ENCODE measurements at regions not wholly inside any gene's neighbourhood (a gene's known extent, or its start where the extent isn't known, plus 50 kb on each side); places are given as distances from the start of the nearest gene placed in this dataset.

DNA sequence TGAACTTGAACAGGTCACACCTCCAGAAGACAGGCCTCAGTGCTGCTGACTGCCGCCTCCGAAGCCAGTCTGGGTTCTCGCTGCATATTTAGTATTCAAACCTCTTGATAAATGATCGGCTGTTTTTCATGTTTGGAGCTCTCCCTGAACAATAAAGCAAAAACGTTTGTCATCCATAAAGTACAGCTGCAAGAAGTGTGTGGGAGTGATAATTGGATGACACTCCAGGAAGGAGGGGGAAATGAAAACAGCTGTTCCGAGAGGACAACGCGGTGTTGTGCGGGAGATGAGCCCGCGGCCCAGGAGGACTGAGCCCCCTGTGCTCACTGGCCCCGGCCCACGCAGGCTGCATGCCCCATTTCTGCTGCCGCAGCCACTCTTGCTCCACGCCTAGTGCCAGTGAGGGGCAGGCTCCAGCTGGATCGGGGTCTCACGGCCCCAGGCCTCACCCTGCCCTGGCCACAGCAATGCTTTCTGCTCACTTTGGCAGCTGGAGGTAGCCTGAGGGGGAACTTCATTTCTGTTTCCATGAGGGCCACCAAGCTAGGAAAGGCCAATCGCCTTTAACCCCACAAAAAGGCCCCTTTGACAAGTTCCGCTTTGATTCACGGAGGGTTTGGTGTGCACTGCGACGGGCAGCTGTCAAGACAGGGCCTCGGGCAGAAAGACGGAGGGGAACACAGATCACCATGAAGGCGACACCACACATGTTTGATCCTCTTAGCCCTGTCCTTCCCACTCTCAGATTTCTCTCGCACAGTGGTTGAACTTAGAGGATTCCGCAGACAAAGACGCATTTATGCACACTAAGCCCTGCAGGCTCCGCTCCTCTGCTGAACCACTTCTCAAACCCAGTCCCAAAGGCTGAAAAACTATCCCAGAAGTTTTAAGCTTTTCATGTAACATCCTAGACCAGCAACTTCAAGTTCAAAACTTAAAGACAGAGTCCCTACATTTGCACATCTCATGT, 537.6 kb downstream of the EFNB2 start:
- no peaks in the 10 kb centered on the region for H3K9me3 ChIP-seq
- no peak overlapping the region for H3K27ac ChIP-seq
- TF ChIP-seq, protein P1, sequence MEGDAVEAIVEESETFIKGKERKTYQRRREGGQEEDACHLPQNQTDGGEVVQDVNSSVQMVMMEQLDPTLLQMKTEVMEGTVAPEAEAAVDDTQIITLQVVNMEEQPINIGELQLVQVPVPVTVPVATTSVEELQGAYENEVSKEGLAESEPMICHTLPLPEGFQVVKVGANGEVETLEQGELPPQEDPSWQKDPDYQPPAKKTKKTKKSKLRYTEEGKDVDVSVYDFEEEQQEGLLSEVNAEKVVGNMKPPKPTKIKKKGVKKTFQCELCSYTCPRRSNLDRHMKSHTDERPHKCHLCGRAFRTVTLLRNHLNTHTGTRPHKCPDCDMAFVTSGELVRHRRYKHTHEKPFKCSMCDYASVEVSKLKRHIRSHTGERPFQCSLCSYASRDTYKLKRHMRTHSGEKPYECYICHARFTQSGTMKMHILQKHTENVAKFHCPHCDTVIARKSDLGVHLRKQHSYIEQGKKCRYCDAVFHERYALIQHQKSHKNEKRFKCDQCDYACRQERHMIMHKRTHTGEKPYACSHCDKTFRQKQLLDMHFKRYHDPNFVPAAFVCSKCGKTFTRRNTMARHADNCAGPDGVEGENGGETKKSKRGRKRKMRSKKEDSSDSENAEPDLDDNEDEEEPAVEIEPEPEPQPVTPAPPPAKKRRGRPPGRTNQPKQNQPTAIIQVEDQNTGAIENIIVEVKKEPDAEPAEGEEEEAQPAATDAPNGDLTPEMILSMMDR (IDR thresholded peaks at IDR 0.05) = no peak
- no peak for TF ChIP-seq POLR2A (IDR thresholded peaks at IDR 0.05)
- no peaks in the 10 kb centered on the region for H3K36me3 ChIP-seq
- no peaks in the 10 kb centered on the region for H3K4me1 ChIP-seq
- DNase-seq = no peak
- no peaks in the 10 kb centered on the region for H3K27me3 ChIP-seq
- no peak overlapping the region for H3K4me3 ChIP-seq
- intact Hi-C loops (cut with DNase I; ENCODE audit: low total_unique reads) = no loop called here

DNA sequence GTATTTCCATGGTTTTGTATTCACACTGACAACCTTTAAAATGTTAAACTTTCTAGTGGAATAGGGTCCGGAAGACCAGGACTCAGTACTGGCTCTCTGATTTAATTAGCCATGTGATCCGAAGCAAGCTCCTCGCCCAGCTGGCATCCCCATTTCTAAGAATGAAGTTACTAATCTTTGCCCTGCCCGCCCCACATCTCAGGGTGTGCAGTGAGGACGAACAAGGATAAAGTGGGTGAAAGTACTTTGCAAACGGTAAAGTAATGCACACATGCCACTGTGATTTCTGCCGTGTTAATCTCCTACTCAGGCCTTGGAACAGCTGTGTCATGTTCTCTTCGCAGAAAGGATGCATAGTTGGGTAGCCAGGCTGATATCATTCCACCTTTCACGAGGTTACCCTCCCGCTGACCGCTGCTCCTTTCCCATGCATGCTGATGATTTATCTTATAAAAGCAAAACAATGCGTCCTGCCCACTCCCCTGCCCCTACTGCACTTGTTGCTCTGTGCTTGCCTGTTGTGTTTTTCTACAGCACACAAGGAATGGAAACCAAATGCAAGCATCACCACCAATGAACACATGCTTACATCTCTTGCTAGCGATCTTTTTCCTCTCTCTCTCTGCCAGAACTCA, 539.0 kb downstream of the EFNB2 start:
- no peaks in the 10 kb centered on the region for H3K27me3 ChIP-seq
- DNase-seq = no peak
- TF ChIP-seq, protein P1 (IDR thresholded peaks at IDR 0.05) = no peak
- TF ChIP-seq POLR2A (IDR thresholded peaks at IDR 0.05) = no peak
- intact Hi-C loops (cut with DNase I; ENCODE audit: low total_unique reads) = no loop called here
- no peak overlapping the region for H3K27ac ChIP-seq
- H3K4me1 ChIP-seq = no peaks in the 10 kb centered on the region
- no peaks in the 10 kb centered on the region for H3K9me3 ChIP-seq
- H3K36me3 ChIP-seq = no peaks in the 10 kb centered on the region
- no peak overlapping the region for H3K4me3 ChIP-seq

DNA sequence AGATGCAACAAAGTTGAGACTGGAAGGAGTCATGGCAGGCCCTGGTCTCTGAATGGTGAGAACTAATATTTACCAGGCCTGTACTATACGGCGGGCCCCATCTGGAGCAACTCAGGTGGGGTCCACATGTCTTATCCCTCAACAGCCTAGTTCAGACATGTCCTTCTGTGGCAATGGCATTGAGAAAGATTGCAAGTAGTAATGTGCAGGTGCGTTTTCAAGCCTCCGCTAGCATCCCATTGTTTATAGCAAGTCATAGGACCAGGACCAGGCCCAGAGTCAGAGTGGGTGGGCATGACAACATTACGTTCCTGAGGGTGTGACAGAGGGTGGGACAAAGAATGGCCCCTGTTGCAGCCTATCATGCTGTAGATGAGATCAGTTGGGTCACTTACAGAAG, 541.1 kb downstream of the EFNB2 start:
- Histone ChIP-seq H3K9me3 (no peaks in the 10 kb centered on the region), H3K27ac (no peak overlapping the region), H3K27me3 (no peaks in the 10 kb centered on the region), H3K4me1 (no peaks in the 10 kb centered on the region), H3K4me3 (no peak overlapping the region), H3K36me3 (no peaks in the 10 kb centered on the region)
- TF ChIP-seq, protein P1 (IDR thresholded peaks at IDR 0.05) = no peak
- no peak for TF ChIP-seq POLR2A (IDR thresholded peaks at IDR 0.05)
- no peak for DNase-seq
- intact Hi-C loops (cut with DNase I; ENCODE audit: low total_unique reads) = no loop called here

DNA sequence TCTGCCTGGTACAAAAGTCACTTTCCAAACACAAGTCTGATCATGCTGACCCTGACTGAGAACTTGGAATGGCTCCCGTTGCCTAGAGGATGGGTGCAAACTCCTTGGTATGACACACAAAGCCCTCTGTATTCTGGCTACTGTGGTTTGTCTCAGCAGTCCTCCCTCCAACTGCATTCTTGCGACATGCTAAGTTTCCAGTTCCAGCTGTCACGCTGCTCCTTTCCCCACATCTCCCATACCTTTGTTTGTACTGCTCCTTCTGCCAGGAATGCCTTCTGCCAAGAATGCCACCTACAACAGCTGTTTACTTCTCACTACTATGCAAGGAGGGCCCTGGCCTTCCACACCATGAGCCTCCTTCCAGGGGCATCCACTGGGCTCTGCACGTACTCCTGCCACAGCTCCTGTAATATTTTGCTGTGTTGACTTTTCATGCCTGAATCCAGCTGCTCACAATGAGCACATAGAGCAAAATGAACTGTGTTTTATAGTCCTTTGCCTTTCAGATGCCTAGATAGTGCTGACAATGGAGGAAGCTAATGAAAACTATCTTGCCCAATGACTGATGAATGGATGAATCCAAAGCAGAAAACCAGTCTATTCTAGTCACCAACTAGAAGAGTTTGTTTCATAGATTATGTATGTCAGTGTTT, 543.7 kb downstream of the EFNB2 start:
- no peak overlapping the region for H3K27ac ChIP-seq
- H3K27me3 ChIP-seq = no peaks in the 10 kb centered on the region
- H3K9me3 ChIP-seq = no peaks in the 10 kb centered on the region
- H3K4me1 ChIP-seq = no peaks in the 10 kb centered on the region
- H3K4me3 ChIP-seq = no peak overlapping the region
- H3K36me3 ChIP-seq = no peaks in the 10 kb centered on the region
- DNase-seq = no peak
- intact Hi-C loops (cut with DNase I; ENCODE audit: low total_unique reads) = no loop called here
- no peak for TF ChIP-seq POLR2A (IDR thresholded peaks at IDR 0.05)
- TF ChIP-seq, protein P1 (IDR thresholded peaks at IDR 0.05) = no peak

DNA sequence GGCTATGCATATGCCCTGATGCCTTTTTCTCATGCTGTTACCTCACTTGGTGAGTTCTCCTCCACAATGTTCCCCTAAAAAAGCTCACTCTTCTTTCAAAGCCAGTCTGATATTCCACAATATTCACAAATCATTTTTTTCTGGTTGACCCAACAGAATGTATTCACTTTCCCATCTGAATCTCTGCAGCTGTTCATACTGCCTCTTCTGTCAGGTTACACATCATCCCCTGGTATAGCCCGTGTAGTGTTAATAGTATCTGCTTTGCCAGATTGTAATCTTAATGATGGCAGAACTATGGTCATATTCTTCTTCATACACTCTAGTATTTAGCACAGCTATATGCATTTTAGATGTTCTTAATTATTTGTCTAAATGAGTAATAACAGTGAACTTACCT, 544.3 kb downstream of the EFNB2 start:
- Histone ChIP-seq H3K4me3 (no peak overlapping the region), H3K27me3 (no peaks in the 10 kb centered on the region), H3K9me3 (no peaks in the 10 kb centered on the region), H3K36me3 (no peaks in the 10 kb centered on the region), H3K4me1 (no peaks in the 10 kb centered on the region), H3K27ac (no peak overlapping the region)
- intact Hi-C loops (cut with DNase I; ENCODE audit: low total_unique reads) = no loop called here
- TF ChIP-seq, protein P1 (IDR thresholded peaks at IDR 0.05) = no peak
- no peak for TF ChIP-seq POLR2A (IDR thresholded peaks at IDR 0.05)
- DNase-seq = no peak
